Astrocyte (in vitro differentiated cells and primary cell): ENCODE measurements at regions not wholly inside any gene's neighbourhood (a gene's known extent, or its start where the extent isn't known, plus 50 kb on each side); places are given as distances from the start of the nearest gene placed in this dataset.
"Not testable (repeated sequence)": the region's sequence is repeated elsewhere in the genome, so short reads cannot be mapped to it uniquely, and the experiment has no call there.

ENCODE experiments used
- CTCF ChIP-seq: IDR thresholded peaks from 2 replicates; pipeline ENCODE4 v1.5.1; 2011; ENCODE audit warnings: low read depth, mild to moderate bottlenecking, inconsistent platforms, low read length, moderate library complexity; ENCODE audit not compliant: insufficient read depth
- EZH2 ChIP-seq: IDR thresholded peaks from 2 replicates; pipeline ENCODE4 v1.6.1; 2012; ENCODE audit warnings: mild to moderate bottlenecking, low read length, inconsistent platforms; ENCODE audit not compliant: insufficient read depth

GRCh38 chr2:87258887-87259286 is 237.2 kb upstream of the PLGLB1 start:
- TF ChIP-seq CTCF, EZH2: not testable (repeated sequence)
